RWPE1 (cell line): ENCODE measurements at regions not wholly inside any gene's neighbourhood (a gene's known extent, or its start where the extent isn't known, plus 50 kb on each side); places are given as distances from the start of the nearest gene placed in this dataset.

Experiments used
- CTCF ChIA-PET: fragments of 350-600 bp; sonication (Branson Sonifier 250); formaldehyde crosslinking; extraction: SDS; loops from one replicate; lab custom pipeline; 2021; lab: Yijun Ruan, JAX
- POLR2A ChIA-PET: fragments of 400-600 bp; formaldehyde crosslinking; extraction: SDS; loops from one replicate; lab custom pipeline; 2020; ENCODE audit warnings: antibody characterized with exemption; ENCODE audit not compliant: low non-redundant PET; lab: Yijun Ruan, JAX
- DNase-seq: peaks from one replicate; pipeline ENCODE4 v3.0.0; 2012; ENCODE audit warnings: low spot score
- H3K27ac ChIP-seq: fragments of 450-650 bp; 2 replicates; pipeline ENCODE4 v1.5.1; 2017
- CTCF ChIP-seq: fragments of 450-650 bp; conservative IDR thresholded peaks from 2 replicates; pipeline ENCODE4 v1.5.1; 2017; ENCODE audit warnings: low read depth, mild to moderate bottlenecking

- ChIA-PET CTCF (no interaction called here), POLR2A (no interaction called here)
- no peak for DNase-seq
- TF ChIP-seq CTCF, result no peak
- no peak overlapping the region for H3K27ac ChIP-seq
Observed at GRCh38 chr7:20503278-20503950, 112.1 kb upstream of the ABCB5 start.

- DNase-seq, result no peak
- no peak overlapping the region for H3K27ac ChIP-seq
- ChIA-PET POLR2A (no interaction called here), CTCF (no interaction called here)
- no peak for TF ChIP-seq CTCF
Observed at GRCh38 chr7:20504060-20504459, 111.4 kb upstream of the ABCB5 start.

- H3K27ac ChIP-seq, result no peak overlapping the region
- DNase-seq, result no peak
- POLR2A ChIA-PET, result no interaction called here
- CTCF ChIA-PET, result no interaction called here
- TF ChIP-seq CTCF, result no peak
Observed at GRCh38 chr7:20506175-20506574, 109.3 kb upstream of the ABCB5 start.

GRCh38 chr7:20507157-20507556 lies 108.3 kb upstream of the ABCB5 start:
- TF ChIP-seq CTCF, result no peak
- CTCF ChIA-PET, result no interaction called here
- POLR2A ChIA-PET, result no interaction called here
- peak; percentile 6 for DNase-seq
- H3K27ac ChIP-seq, result no peak overlapping the region

GRCh38 chr7:20508109-20508508 lies 107.4 kb upstream of the ABCB5 start:
- ChIA-PET POLR2A (no interaction called here), CTCF (no interaction called here)
- no peak for TF ChIP-seq CTCF
- H3K27ac ChIP-seq, result no peak overlapping the region
- no peak for DNase-seq

GRCh38 chr7:20509892-20510572 lies 105.4 kb upstream of the ABCB5 start:
- no peak for TF ChIP-seq CTCF
- no peak overlapping the region for H3K27ac ChIP-seq
- CTCF ChIA-PET, result interaction anchor here (0.6 kb wide), 1 partner anchor 22 kb away, joined by 3 read pairs; no protein-coding TSS in a partner anchor
- POLR2A ChIA-PET, result no interaction called here
- no peak for DNase-seq
